WTC11 (cell line): ENCODE measurements at regions not wholly inside any gene's neighbourhood (a gene's known extent, or its start where the extent isn't known, plus 50 kb on each side); places are given as distances from the start of the nearest gene placed in this dataset.

Experiments used
- E2F1 ChIP-seq: sonication (generic); formaldehyde crosslinking; IDR thresholded peaks from 2 replicates; pipeline ENCODE4 v1.8.0; 2022; ENCODE audit warnings: mild to moderate bottlenecking, missing genetic modification reagents
- MYBL2 ChIP-seq: sonication (generic); formaldehyde crosslinking; IDR thresholded peaks from 2 replicates; pipeline ENCODE4 v1.8.1; 2023; ENCODE audit warnings: mild to moderate bottlenecking, moderate library complexity, missing genetic modification reagents
- SMAD3 ChIP-seq: sonication (generic); formaldehyde crosslinking; IDR thresholded peaks from 2 replicates; pipeline ENCODE4 v1.8.0; 2022; ENCODE audit warnings: missing genetic modification reagents, mild to moderate bottlenecking, borderline replicate concordance
- SP1 ChIP-seq: sonication (generic); formaldehyde crosslinking; conservative IDR thresholded peaks from 2 replicates; pipeline ENCODE4 v1.8.1; 2022; ENCODE audit warnings: missing genetic modification reagents
- ZBTB21 ChIP-seq: sonication (generic); formaldehyde crosslinking; IDR thresholded peaks from 2 replicates; pipeline ENCODE4 v1.8.1; 2023; ENCODE audit warnings: mild to moderate bottlenecking, missing genetic modification reagents, borderline replicate concordance
- TF ChIP-seq, protein P1 (sequence below): sonication (generic); formaldehyde crosslinking; conservative IDR thresholded peaks from 2 replicates; pipeline ENCODE4 v1.8.1; 2023; ENCODE audit warnings: mild to moderate bottlenecking, low read depth, missing genetic modification reagents, moderate library complexity
- TF ChIP-seq, protein P2 (sequence below): sonication (generic); formaldehyde crosslinking; IDR thresholded peaks from 2 replicates; pipeline ENCODE4 v1.8.0; 2022; ENCODE audit warnings: mild to moderate bottlenecking, missing genetic modification reagents
- TF ChIP-seq, protein P3 (sequence below): fragments of 200-600 bp; IDR thresholded peaks from 2 replicates; pipeline ENCODE4 v1.8.0; 2022; ENCODE audit warnings: antibody characterized with exemption
- TF ChIP-seq, protein P4 (sequence below): sonication (generic); formaldehyde crosslinking; IDR thresholded peaks from 2 replicates; pipeline ENCODE4 v1.8.1; 2022; ENCODE audit warnings: missing genetic modification reagents, borderline replicate concordance

- TF ChIP-seq, protein P1, sequence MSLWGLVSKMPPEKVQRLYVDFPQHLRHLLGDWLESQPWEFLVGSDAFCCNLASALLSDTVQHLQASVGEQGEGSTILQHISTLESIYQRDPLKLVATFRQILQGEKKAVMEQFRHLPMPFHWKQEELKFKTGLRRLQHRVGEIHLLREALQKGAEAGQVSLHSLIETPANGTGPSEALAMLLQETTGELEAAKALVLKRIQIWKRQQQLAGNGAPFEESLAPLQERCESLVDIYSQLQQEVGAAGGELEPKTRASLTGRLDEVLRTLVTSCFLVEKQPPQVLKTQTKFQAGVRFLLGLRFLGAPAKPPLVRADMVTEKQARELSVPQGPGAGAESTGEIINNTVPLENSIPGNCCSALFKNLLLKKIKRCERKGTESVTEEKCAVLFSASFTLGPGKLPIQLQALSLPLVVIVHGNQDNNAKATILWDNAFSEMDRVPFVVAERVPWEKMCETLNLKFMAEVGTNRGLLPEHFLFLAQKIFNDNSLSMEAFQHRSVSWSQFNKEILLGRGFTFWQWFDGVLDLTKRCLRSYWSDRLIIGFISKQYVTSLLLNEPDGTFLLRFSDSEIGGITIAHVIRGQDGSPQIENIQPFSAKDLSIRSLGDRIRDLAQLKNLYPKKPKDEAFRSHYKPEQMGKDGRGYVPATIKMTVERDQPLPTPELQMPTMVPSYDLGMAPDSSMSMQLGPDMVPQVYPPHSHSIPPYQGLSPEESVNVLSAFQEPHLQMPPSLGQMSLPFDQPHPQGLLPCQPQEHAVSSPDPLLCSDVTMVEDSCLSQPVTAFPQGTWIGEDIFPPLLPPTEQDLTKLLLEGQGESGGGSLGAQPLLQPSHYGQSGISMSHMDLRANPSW (CRISPR knock-in tag) = no peak
- TF ChIP-seq, protein P2, sequence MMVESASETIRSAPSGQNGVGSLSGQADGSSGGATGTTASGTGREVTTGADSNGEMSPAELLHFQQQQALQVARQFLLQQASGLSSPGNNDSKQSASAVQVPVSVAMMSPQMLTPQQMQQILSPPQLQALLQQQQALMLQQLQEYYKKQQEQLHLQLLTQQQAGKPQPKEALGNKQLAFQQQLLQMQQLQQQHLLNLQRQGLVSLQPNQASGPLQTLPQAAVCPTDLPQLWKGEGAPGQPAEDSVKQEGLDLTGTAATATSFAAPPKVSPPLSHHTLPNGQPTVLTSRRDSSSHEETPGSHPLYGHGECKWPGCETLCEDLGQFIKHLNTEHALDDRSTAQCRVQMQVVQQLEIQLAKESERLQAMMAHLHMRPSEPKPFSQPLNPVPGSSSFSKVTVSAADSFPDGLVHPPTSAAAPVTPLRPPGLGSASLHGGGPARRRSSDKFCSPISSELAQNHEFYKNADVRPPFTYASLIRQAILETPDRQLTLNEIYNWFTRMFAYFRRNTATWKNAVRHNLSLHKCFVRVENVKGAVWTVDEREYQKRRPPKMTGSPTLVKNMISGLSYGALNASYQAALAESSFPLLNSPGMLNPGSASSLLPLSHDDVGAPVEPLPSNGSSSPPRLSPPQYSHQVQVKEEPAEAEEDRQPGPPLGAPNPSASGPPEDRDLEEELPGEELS (CRISPR knock-in tag) = no peak
- TF ChIP-seq MYBL2 (no peak), ZBTB21 (CRISPR knock-in tag) (no peak), E2F1 (no peak), SP1 (CRISPR knock-in tag) (no peak), SMAD3 (CRISPR knock-in tag) (no peak)
- TF ChIP-seq, protein P3, sequence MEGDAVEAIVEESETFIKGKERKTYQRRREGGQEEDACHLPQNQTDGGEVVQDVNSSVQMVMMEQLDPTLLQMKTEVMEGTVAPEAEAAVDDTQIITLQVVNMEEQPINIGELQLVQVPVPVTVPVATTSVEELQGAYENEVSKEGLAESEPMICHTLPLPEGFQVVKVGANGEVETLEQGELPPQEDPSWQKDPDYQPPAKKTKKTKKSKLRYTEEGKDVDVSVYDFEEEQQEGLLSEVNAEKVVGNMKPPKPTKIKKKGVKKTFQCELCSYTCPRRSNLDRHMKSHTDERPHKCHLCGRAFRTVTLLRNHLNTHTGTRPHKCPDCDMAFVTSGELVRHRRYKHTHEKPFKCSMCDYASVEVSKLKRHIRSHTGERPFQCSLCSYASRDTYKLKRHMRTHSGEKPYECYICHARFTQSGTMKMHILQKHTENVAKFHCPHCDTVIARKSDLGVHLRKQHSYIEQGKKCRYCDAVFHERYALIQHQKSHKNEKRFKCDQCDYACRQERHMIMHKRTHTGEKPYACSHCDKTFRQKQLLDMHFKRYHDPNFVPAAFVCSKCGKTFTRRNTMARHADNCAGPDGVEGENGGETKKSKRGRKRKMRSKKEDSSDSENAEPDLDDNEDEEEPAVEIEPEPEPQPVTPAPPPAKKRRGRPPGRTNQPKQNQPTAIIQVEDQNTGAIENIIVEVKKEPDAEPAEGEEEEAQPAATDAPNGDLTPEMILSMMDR = no peak
- TF ChIP-seq, protein P4, sequence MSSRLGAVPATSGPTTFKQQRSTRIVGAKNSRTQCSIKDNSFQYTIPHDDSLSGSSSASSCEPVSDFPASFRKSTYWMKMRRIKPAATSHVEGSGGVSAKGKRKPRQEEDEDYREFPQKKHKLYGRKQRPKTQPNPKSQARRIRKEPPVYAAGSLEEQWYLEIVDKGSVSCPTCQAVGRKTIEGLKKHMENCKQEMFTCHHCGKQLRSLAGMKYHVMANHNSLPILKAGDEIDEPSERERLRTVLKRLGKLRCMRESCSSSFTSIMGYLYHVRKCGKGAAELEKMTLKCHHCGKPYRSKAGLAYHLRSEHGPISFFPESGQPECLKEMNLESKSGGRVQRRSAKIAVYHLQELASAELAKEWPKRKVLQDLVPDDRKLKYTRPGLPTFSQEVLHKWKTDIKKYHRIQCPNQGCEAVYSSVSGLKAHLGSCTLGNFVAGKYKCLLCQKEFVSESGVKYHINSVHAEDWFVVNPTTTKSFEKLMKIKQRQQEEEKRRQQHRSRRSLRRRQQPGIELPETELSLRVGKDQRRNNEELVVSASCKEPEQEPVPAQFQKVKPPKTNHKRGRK (CRISPR knock-in tag) = no peak
Observed at GRCh38 chr11:120031156-120031555, 106.8 kb downstream of the TRIM29 start.
